Suprapubic skin (tissue), 4 donors: ENCODE measurements at regions not wholly inside any gene's neighbourhood (a gene's known extent, or its start where the extent isn't known, plus 50 kb on each side); places are given as distances from the start of the nearest gene placed in this dataset.

Experiments
- EP300 ChIP-seq: sonication (generic); formaldehyde crosslinking; IDR thresholded peaks from one replicate; pipeline ENCODE4 v1.6.1; 2017; ENCODE audit warnings: antibody characterized with exemption
- POLR2AphosphoS5 ChIP-seq, 3 donors: sonication (generic); formaldehyde crosslinking; IDR thresholded peaks; one replicate each; pipeline ENCODE4 v1.6.1; 2017; ENCODE audit warnings: antibody characterized with exemption in 3 of 3
- TF ChIP-seq, protein P1 (sequence below), 2 donors: fragments of 200-600 bp in 1 of 2; fragments of 450-650 bp in 1 of 2; sonication (generic) in 1 of 2; IDR thresholded peaks; one replicate each; pipeline ENCODE4 v1.5.1; 2016 to 2019; ENCODE audit warnings: antibody characterized with exemption in 2 of 2, mild to moderate bottlenecking in 1 of 2, moderate library complexity in 1 of 2

DNA sequence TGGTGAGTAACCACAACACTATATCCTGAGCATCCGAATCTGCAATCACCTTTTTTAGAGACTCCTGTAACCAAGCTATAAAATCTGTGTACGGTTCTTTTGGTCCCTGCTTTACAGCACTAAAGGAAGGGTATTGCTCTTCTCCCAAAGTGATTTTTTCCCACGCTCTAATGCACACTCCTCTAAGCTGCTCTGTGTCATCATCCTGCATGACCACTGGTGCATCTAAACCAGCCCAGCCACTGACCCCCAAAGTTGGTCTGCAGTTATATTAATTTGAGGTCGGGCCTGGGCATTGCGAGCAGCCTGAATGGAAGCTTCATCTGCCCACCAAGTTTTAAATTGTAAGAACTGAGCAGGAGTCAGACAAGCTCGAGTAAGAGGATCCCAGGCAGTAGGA lies 480.0 kb downstream of the PTPRU start:
- TF ChIP-seq POLR2AphosphoS5 (IDR thresholded peaks at IDR 0.05) (no peak), EP300 (no peak)
- TF ChIP-seq, protein P1, sequence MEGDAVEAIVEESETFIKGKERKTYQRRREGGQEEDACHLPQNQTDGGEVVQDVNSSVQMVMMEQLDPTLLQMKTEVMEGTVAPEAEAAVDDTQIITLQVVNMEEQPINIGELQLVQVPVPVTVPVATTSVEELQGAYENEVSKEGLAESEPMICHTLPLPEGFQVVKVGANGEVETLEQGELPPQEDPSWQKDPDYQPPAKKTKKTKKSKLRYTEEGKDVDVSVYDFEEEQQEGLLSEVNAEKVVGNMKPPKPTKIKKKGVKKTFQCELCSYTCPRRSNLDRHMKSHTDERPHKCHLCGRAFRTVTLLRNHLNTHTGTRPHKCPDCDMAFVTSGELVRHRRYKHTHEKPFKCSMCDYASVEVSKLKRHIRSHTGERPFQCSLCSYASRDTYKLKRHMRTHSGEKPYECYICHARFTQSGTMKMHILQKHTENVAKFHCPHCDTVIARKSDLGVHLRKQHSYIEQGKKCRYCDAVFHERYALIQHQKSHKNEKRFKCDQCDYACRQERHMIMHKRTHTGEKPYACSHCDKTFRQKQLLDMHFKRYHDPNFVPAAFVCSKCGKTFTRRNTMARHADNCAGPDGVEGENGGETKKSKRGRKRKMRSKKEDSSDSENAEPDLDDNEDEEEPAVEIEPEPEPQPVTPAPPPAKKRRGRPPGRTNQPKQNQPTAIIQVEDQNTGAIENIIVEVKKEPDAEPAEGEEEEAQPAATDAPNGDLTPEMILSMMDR (IDR thresholded peaks at IDR 0.05) = no peak
